NCI-H2196 (cell line): ENCODE measurements at regions not wholly inside any gene's neighbourhood (a gene's known extent, or its start where the extent isn't known, plus 50 kb on each side); places are given as distances from the start of the nearest gene placed in this dataset.
"Not testable (repeated sequence)": the region's sequence is repeated elsewhere in the genome, so short reads cannot be mapped to it uniquely, and the experiment has no call there.

Experiments
- DNase-seq: peaks from one replicate; lab custom pipeline; 2025; ENCODE audit not compliant: unreplicated experiment; lab: John Stamatoyannopoulos, UW

DNA sequence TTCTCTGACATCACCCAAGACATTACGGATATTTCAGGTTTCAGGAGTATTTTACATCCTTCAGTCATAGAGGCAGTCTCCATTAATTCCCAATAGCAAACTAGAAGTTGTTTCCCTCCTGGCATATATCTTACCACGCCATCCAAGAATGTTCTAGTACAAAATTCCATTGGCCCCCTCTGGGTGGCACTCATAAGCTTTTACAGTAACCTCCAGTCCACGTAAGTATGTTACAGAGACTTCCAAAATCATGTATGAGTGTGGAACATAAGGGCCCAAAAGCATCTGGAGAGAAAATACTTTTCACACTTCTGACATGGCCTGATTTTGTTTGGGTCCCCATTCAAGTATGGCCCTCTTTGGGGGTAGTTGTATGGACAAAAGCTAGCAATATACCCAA, 58.1 kb upstream of the DHRS4 start:
- DNase-seq = no peak

DNA sequence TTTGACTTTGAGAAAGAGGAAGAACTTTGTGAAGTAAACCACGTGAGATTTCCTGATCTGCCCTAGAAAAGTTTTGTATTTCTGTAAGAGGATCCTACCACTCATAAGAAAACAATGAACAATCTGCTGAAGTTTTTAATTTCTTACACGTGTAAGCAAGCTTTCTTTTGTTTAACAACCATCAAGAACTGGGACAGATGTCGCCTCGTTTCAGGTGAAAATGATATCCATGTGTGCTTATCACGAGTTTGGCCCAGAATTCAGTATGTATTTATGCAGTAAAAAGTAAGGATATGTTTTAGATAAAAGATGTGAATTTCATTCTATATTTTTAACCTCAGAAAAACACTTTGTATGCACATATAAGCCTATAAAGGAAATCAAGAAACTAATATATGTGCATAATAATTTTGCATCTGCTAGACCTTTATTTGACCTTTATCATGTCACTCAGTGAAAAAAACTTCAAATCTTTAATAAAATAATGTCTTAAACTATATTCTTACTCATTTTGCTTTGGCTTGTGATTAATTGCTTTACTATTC, 56.9 kb upstream of the DHRS4 start:
- DNase-seq = no peak

DNA sequence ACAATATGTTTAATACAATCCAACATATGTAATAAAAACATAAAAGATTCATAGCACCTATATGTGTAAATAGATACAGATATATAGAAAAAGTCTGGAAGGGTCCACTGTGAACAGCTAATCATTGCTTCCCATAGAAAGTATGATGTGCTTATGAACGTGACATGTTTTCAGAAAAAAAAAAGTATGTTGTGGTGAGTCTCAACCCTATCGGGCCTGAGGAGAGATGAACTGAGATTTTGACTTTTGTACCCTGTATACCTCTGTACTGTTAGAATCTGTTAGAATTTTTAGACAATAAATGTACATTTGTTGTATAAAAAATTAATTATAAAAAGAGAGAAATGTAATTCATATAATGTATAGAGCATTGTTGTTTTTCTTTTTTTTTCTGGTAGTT, 56.3 kb upstream of the DHRS4 start:
- not testable (repeated sequence) for DNase-seq

DNA sequence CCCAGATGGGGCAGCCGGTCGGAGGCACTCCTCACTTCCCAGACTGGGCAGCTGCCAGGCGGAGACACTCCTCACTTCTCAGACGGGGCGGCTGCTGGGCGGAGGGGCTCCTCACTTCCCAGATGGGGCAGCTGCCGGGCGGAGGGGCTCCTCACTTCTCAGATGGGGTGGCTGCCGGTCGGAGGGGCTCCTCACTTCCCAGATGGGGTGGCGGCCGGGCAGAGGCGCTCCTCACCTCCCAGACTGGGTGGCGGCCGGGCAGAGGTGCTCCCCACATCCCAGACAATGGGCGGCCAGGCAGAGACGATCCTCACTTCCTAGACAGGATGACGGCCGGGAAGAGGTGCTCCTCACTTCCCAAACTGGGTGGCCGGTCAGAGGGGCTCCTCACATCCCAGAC, 55.2 kb upstream of the DHRS4 start:
- DNase-seq = not testable (repeated sequence)

DNA sequence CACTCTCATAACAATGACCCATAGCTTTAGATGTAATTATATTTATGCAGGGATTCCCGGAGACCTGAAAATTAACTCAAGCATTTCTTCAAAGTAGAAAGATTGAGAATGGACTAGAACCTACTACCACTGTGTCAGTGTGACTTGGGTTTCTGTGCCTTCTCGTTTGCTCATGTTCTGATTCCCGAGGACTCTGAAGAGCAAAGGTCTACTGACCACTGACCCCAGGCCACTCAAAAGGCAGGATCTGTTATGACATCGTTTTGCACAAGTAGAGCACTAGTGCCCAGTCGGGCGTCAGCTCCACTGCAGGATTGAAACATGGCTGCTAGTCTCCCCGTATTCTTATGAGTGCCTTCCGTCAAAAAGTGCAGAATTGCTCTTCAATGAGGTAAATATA, 53.8 kb upstream of the DHRS4 start:
- DNase-seq = no peak

DNA sequence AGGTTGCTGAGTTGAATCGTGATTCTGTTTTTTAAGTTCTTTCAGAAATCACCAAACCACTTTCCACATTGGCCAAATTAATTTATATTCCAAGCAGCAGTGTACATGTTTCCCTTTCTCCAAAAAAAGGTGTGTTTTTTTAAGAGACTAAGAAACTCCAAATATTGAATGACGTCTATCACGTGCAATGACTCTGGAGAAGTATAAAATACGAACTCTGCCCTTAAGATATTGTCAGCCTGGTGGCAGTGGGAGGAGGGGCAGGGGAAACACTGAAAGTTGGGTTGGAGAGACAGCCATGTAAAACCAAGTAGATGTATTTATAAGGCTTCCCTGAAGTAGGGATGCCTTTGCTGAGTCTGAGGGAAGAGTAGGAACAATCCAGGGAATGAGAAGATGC, 50.1 kb upstream of the DHRS4 start:
- no peak for DNase-seq
